ENCODE measurements at regions not wholly inside any gene's neighbourhood (a gene's known extent, or its start where the extent isn't known, plus 50 kb on each side); places are given as distances from the start of the nearest gene placed in this dataset.
"Not testable (repeated sequence)": the region's sequence is repeated elsewhere in the genome, so short reads cannot be mapped to it uniquely, and the experiment has no call there.

- TF ChIP-seq, protein P1, sequence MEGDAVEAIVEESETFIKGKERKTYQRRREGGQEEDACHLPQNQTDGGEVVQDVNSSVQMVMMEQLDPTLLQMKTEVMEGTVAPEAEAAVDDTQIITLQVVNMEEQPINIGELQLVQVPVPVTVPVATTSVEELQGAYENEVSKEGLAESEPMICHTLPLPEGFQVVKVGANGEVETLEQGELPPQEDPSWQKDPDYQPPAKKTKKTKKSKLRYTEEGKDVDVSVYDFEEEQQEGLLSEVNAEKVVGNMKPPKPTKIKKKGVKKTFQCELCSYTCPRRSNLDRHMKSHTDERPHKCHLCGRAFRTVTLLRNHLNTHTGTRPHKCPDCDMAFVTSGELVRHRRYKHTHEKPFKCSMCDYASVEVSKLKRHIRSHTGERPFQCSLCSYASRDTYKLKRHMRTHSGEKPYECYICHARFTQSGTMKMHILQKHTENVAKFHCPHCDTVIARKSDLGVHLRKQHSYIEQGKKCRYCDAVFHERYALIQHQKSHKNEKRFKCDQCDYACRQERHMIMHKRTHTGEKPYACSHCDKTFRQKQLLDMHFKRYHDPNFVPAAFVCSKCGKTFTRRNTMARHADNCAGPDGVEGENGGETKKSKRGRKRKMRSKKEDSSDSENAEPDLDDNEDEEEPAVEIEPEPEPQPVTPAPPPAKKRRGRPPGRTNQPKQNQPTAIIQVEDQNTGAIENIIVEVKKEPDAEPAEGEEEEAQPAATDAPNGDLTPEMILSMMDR (IDR thresholded peaks at IDR 0.05; ENCODE audit: insufficient read depth, low read length, poor library complexity, severe bottlenecking) = no peak
- Histone ChIP-seq H3K4me3 (replicated peaks; ENCODE audit: low read depth, low read length) (no peak overlapping the region), H3K27me3 (replicated peaks; ENCODE audit: control insufficient read depth, insufficient read depth, low read length) (no peaks in the 10 kb centered on the region), H3K36me3 (ENCODE audit: control insufficient read depth, insufficient read depth, low read length) (no peaks in the 10 kb centered on the region)
- no peak for DNase-seq (ENCODE audit: extremely low read depth, insufficient read length)
These were observed 89.5 kb upstream of the TMEM170B start for GRCh38 chr6:11448038-11448437.

DNA sequence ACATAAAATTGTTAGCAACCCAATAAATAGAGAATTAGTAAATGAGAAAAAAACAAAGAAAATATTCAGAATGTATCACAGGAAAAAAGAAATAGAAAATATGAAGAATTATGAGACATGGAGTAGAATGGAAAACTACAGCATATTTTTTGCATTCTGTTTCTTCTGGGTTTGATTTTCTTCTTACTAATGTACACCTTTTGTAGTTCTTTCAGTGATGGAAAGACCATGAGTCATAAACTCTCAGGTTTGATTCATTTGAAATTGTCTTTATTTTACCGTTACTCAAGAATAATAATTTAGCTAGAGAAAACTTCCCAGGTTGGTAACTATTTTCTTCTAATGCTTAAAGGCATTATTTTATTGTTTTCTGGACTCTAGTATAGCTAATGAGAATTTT is 90.3 kb upstream of the TMEM170B start:
- TF ChIP-seq, protein P1 (IDR thresholded peaks at IDR 0.05; ENCODE audit: insufficient read depth, low read length, poor library complexity, severe bottlenecking) = no peak
- Histone ChIP-seq H3K36me3 (ENCODE audit: control insufficient read depth, insufficient read depth, low read length) (no peaks in the 10 kb centered on the region), H3K27me3 (replicated peaks; ENCODE audit: control insufficient read depth, insufficient read depth, low read length) (no peaks in the 10 kb centered on the region), H3K4me3 (replicated peaks; ENCODE audit: low read depth, low read length) (no peak overlapping the region)
- DNase-seq (ENCODE audit: extremely low read depth, insufficient read length) = no peak

DNA sequence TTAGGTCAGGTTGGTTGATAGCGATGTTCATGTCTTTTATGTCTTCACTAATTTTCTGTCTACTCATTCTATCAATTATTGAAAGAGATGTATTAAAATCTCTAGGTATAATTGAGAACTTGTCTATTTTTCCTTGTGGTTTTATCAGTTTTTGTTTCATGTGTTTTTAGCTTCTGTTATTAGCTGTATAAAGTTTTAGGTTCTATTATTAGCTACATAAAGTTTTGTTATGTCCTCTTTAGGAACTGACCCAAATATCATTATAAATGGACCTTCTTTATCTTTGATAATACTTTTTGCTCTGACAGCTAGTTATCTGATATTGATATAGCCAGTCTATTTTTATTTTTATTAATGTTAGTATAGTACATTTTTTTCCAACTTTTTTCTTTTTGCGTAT is 92.4 kb upstream of the TMEM170B start:
- Histone ChIP-seq H3K27me3 (replicated peaks; ENCODE audit: control insufficient read depth, insufficient read depth, low read length) (no peaks in the 10 kb centered on the region), H3K4me3 (replicated peaks; ENCODE audit: low read depth, low read length) (no peak overlapping the region), H3K36me3 (ENCODE audit: control insufficient read depth, insufficient read depth, low read length) (no peaks in the 10 kb centered on the region)
- TF ChIP-seq, protein P1 (IDR thresholded peaks at IDR 0.05; ENCODE audit: insufficient read depth, low read length, poor library complexity, severe bottlenecking) = no peak
- no peak for DNase-seq (ENCODE audit: extremely low read depth, insufficient read length)

GRCh38 chr6:11443125-11443524 is 94.4 kb upstream of the TMEM170B start:
- not testable (repeated sequence) for H3K27me3 ChIP-seq (replicated peaks; ENCODE audit: control insufficient read depth, insufficient read depth, low read length); DNase-seq (ENCODE audit: extremely low read depth, insufficient read length); H3K36me3 ChIP-seq (ENCODE audit: control insufficient read depth, insufficient read depth, low read length); H3K4me3 ChIP-seq (replicated peaks; ENCODE audit: low read depth, low read length)

GRCh38 chr6:11442495-11442894 is 95.1 kb upstream of the TMEM170B start:
- TF ChIP-seq, protein P1 (IDR thresholded peaks at IDR 0.05; ENCODE audit: insufficient read depth, low read length, poor library complexity, severe bottlenecking) = no peak
- no peak for DNase-seq (ENCODE audit: extremely low read depth, insufficient read length)
- no peaks in the 10 kb centered on the region for H3K27me3 ChIP-seq (replicated peaks; ENCODE audit: control insufficient read depth, insufficient read depth, low read length)

DNA sequence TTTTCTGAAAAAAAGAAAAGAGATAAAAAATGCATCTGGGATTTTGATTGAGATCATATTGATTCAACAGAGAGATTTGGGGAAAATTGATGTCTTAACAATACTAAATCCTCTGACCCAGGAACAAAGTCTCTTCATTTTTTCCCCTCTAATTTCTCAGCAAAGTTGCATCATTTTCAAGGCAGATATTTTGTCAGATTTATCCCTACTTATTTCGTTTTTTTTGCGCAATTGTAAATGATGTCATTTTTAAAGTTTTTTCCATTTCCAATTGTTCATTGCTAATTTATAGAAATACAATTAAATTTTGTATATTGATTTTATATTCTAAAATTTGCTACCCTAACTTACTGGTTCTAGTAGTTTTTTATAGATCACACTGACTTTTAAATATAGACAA is 97.7 kb upstream of the TMEM170B start:
- no peak for DNase-seq (ENCODE audit: extremely low read depth, insufficient read length)
- H3K36me3 ChIP-seq (ENCODE audit: control insufficient read depth, insufficient read depth, low read length) = no peaks in the 10 kb centered on the region
- H3K4me3 ChIP-seq (replicated peaks; ENCODE audit: low read depth, low read length) = no peak overlapping the region
- TF ChIP-seq, protein P1 (IDR thresholded peaks at IDR 0.05; ENCODE audit: insufficient read depth, low read length, poor library complexity, severe bottlenecking) = no peak
- H3K27me3 ChIP-seq (replicated peaks; ENCODE audit: control insufficient read depth, insufficient read depth, low read length) = no peaks in the 10 kb centered on the region

More at GRCh38 chr6:11442495-11442894, 95.1 kb upstream of the TMEM170B start:
- H3K36me3 ChIP-seq (ENCODE audit: control insufficient read depth, insufficient read depth, low read length) = no peaks in the 10 kb centered on the region
- no peak overlapping the region for H3K4me3 ChIP-seq (replicated peaks; ENCODE audit: low read depth, low read length)
